Endodermal cell (in vitro differentiated cells): ENCODE measurements at regions not wholly inside any gene's neighbourhood (a gene's known extent, or its start where the extent isn't known, plus 50 kb on each side); places are given as distances from the start of the nearest gene placed in this dataset.

Experiments
- DNase-seq: peaks from one replicate; pipeline ENCODE4 v3.0.0-alpha.2; 2017
- H3K27ac ChIP-seq: 2 replicates; pipeline ENCODE4 v1.5.1; 2013; ENCODE audit warnings: mild to moderate bottlenecking, low read depth, low read length, moderate library complexity
- H3K27me3 ChIP-seq: 2 replicates; pipeline ENCODE4 v1.6.1; 2013; ENCODE audit warnings: mild to moderate bottlenecking, low read length, moderate library complexity; ENCODE audit not compliant: insufficient read depth, control insufficient read depth, poor library complexity, severe bottlenecking
- H3K36me3 ChIP-seq: 2 replicates; pipeline ENCODE4 v1.7.0; 2013; ENCODE audit warnings: mild to moderate bottlenecking, low read length, moderate library complexity; ENCODE audit not compliant: control insufficient read depth, insufficient read depth
- H3K4me1 ChIP-seq: one replicate; pipeline ENCODE4 v1.7.0; 2013; ENCODE audit warnings: low read length; ENCODE audit not compliant: control insufficient read depth, insufficient read depth
- H3K4me3 ChIP-seq: 2 replicates; pipeline ENCODE4 v1.5.1; 2013; ENCODE audit warnings: mild to moderate bottlenecking, low read length, moderate library complexity
- H3K9ac ChIP-seq: 2 replicates; pipeline ENCODE4 v1.6.1; 2013; ENCODE audit warnings: mild to moderate bottlenecking, low read length, moderate library complexity; ENCODE audit not compliant: poor library complexity, severe bottlenecking; ENCODE audit errors: extremely low read depth
- H3K9me3 ChIP-seq: 2 replicates; pipeline ENCODE4 v1.6.1; 2013; ENCODE audit warnings: mild to moderate bottlenecking, low read length, moderate library complexity; ENCODE audit not compliant: control insufficient read depth
- H3K27ac Mint-ChIP-seq: 2 replicates; pipeline ENCODE4 v1.8.0; 2020; ENCODE audit warnings: mixed read lengths
- H3K27me3 Mint-ChIP-seq: 2 replicates; pipeline ENCODE4 v1.8.0; 2021; ENCODE audit warnings: mild to moderate bottlenecking, mixed read lengths; ENCODE audit not compliant: insufficient read depth
- H3K36me3 Mint-ChIP-seq: 2 replicates; pipeline ENCODE4 v1.8.0; 2020; ENCODE audit warnings: low read depth, mixed read lengths
- H3K4me1 Mint-ChIP-seq: 2 replicates; pipeline ENCODE4 v1.8.0; 2020; ENCODE audit warnings: mixed read lengths
- H3K4me3 Mint-ChIP-seq: 2 replicates; pipeline ENCODE4 v1.8.0; 2020; ENCODE audit warnings: mild to moderate bottlenecking, moderate library complexity, mixed read lengths
- H3K9me3 Mint-ChIP-seq: 2 replicates; pipeline ENCODE4 v1.8.0; 2020; ENCODE audit warnings: mild to moderate bottlenecking, mixed read lengths
- WGBS, 2 experiments: methylation state at CpG; one replicate each; pipeline versions ENCODE4 v1.1.5 to v1.1.7; 2013; ENCODE audit warnings: missing lambda C conversion rate in 2 of 2, mixed read lengths in 1 of 2; ENCODE audit not compliant: insufficient coverage in 1 of 2, insufficient read length in 1 of 2; 5-methylcytosine and 5-hydroxymethylcytosine counted together
- TF ChIP-seq, protein P1 (sequence below): fragments of 200-600 bp; sonication (generic); conservative IDR thresholded peaks from 2 replicates; pipeline ENCODE4 v1.5.0; 2021; ENCODE audit warnings: antibody characterized with exemption, mild to moderate bottlenecking

DNA sequence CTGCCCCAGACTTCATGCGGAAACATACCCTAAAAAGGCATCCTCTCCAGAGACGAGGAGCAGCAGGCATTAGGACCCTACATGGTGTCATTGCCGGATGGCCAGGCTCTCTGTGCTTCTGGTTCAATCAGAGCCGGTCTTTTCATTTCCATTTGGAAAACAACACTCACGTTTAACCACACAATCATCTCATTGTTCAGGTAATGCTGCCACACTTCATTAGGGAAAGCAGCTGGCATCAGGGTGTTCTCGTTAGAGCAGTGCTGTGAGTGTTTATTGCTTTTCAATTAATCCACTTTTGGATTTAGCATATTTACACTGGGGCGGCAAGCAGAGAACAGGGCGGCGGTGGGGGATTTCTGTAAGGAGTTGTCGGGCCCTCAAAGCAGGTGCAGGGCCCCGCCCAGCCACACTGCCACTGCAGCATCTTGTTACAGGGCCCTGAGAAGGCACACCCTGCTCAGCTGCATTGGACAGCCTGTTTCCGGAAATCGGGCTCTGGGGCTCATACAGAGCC, 338.6 kb downstream of the SHANK2 start:
- Histone ChIP-seq H3K27ac (no peak overlapping the region), H3K9me3 (no peaks in the 10 kb centered on the region), H3K36me3 (no peaks in the 10 kb centered on the region), H3K4me1 (no peaks in the 10 kb centered on the region), H3K27me3 (no peaks in the 10 kb centered on the region), H3K4me3 (no peak overlapping the region), H3K9ac (no peak overlapping the region)
- no peak overlapping the region for H3K4me3 Mint-ChIP-seq
- peaks cover 8% of the 10 kb centered on the region for H3K36me3 Mint-ChIP-seq
- no peaks in the 10 kb centered on the region for H3K27me3 Mint-ChIP-seq
- 32 to 36% methylated on average over 6 to 13 of the region's 13 CpGs for WGBS, 2 experiments
- peak; percentile 54 for DNase-seq
- H3K9me3 Mint-ChIP-seq: peaks cover 4% of the 10 kb centered on the region
- no peak overlapping the region for H3K27ac Mint-ChIP-seq
- TF ChIP-seq, protein P1, sequence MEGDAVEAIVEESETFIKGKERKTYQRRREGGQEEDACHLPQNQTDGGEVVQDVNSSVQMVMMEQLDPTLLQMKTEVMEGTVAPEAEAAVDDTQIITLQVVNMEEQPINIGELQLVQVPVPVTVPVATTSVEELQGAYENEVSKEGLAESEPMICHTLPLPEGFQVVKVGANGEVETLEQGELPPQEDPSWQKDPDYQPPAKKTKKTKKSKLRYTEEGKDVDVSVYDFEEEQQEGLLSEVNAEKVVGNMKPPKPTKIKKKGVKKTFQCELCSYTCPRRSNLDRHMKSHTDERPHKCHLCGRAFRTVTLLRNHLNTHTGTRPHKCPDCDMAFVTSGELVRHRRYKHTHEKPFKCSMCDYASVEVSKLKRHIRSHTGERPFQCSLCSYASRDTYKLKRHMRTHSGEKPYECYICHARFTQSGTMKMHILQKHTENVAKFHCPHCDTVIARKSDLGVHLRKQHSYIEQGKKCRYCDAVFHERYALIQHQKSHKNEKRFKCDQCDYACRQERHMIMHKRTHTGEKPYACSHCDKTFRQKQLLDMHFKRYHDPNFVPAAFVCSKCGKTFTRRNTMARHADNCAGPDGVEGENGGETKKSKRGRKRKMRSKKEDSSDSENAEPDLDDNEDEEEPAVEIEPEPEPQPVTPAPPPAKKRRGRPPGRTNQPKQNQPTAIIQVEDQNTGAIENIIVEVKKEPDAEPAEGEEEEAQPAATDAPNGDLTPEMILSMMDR: no peak
- H3K4me1 Mint-ChIP-seq: peaks cover 8% of the 10 kb centered on the region

DNA sequence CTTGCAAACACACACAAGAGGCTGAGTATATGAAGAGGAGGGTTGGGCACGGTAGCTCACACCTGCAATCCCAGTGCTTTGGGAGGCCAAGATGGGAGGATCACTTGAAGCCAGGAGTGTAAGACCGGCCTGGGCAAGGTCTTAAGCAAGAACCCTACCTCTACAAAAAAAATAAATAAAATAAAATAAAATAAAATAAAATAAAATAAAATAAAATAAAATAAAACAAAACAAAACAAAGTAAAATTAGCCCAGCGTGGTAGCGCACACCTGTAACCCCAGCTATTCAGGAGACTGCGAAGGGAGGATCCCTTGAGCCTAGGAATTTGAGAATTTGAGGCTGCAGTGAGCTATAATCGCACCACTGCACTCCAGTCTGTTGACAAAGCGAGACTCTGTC, 337.9 kb downstream of the SHANK2 start:
- no peak overlapping the region for H3K4me3 ChIP-seq
- Mint-ChIP-seq H3K36me3 (peaks cover 12% of the 10 kb centered on the region), H3K4me3 (no peak overlapping the region), H3K27me3 (no peaks in the 10 kb centered on the region), H3K4me1 (peaks cover 8% of the 10 kb centered on the region), H3K9me3 (peaks cover 4% of the 10 kb centered on the region), H3K27ac (no peak overlapping the region)
- no peaks in the 10 kb centered on the region for H3K4me1 ChIP-seq
- H3K27ac ChIP-seq: no peak overlapping the region
- no peaks in the 10 kb centered on the region for H3K9me3 ChIP-seq
- DNase-seq: no peak
- H3K36me3 ChIP-seq: no peaks in the 10 kb centered on the region
- TF ChIP-seq, protein P1: no peak
- 92 to 97% methylated on average over 4 to 6 of the region's 7 CpGs for WGBS, 2 experiments
- no peak overlapping the region for H3K9ac ChIP-seq
- H3K27me3 ChIP-seq: no peaks in the 10 kb centered on the region

DNA sequence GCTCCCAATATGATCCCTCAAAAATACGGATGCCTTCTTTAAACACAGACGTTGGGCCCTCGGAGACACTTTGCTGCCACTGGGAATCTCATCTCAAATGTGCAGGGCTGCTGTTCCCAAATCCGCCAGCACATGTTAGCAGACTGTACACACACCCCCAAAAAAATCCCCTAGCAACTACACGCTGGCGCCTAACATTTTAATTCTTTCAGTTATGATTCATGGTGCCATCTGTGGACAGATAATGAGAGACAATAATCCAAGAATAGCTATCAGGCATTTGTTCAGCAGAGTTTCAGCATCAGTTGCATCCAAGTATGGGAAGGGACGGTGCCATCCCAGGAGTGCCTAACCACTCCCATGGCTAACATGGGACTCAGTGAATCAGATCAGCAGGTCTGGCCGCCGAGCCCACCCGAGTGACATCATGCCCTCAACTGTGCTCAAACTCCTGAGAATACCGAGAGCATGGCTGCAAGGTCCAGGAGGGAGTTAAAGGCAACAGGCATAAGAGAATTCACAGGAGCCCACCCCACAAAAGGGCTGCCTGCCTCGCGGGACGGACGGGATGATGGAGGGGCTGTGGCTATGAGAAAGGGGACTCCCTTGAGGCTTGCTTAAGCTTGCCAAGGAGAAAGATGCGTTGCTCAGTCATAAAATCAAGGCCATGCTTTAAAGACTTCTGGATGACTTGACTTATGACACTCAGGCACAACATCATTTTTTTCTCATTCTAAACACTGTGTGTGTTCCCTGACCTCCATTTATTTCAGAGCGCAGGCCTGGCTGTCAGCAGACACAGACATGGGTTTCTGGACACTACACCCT, 337.0 kb downstream of the SHANK2 start:
- Histone ChIP-seq H3K27me3 (no peaks in the 10 kb centered on the region), H3K4me3 (no peak overlapping the region), H3K4me1 (no peaks in the 10 kb centered on the region), H3K36me3 (no peaks in the 10 kb centered on the region), H3K9ac (no peak overlapping the region), H3K9me3 (no peaks in the 10 kb centered on the region), H3K27ac (no peak overlapping the region)
- WGBS, 2 experiments: 86 to 88% methylated on average over 15 to 17 of the region's 17 CpGs
- Mint-ChIP-seq H3K4me1 (peaks cover 8% of the 10 kb centered on the region), H3K9me3 (peaks cover 6% of the 10 kb centered on the region), H3K4me3 (no peak overlapping the region), H3K27me3 (peaks cover 1% of the 10 kb centered on the region), H3K36me3 (peaks cover 15% of the 10 kb centered on the region), H3K27ac (no peak overlapping the region)
- no peak for DNase-seq
- TF ChIP-seq, protein P1: no peak
